ENCODE measurements at regions not wholly inside any gene's neighbourhood (a gene's known extent, or its start where the extent isn't known, plus 50 kb on each side); places are given as distances from the start of the nearest gene placed in this dataset.

- Histone ChIP-seq H3K9me3 (ENCODE audit: severe bottlenecking) (peaks cover 4% of the 10 kb centered on the region), H3K4me3 (ENCODE audit: low read depth, low read length) (no peak overlapping the region), H3K27ac (no peak overlapping the region), H3K36me3 (no peaks in the 10 kb centered on the region), H3K27me3 (ENCODE audit: insufficient read depth, low read depth, severe bottlenecking) (no peaks in the 10 kb centered on the region)
- no peak for DNase-seq
- no peak for TF ChIP-seq CTCF (IDR thresholded peaks at IDR 0.05; ENCODE audit: low read depth, low read length)
These were observed 52.1 kb upstream of the ATP2B1 start for GRCh38 chr12:89760783-89761182.
